HUES48 (cell line): ENCODE measurements at regions not wholly inside any gene's neighbourhood (a gene's known extent, or its start where the extent isn't known, plus 50 kb on each side); places are given as distances from the start of the nearest gene placed in this dataset.

Experiments
- H3K27ac ChIP-seq: one replicate; pipeline ENCODE4 v1.7.0; 2013; ENCODE audit warnings: low read depth, low read length, inconsistent platforms
- H3K27me3 ChIP-seq: 2 replicates; pipeline ENCODE4 v1.6.1; 2013; ENCODE audit warnings: mild to moderate bottlenecking, low read length; ENCODE audit not compliant: control insufficient read depth, insufficient read depth
- H3K36me3 ChIP-seq: 2 replicates; pipeline ENCODE4 v1.6.1; 2013; ENCODE audit warnings: low read length; ENCODE audit not compliant: control insufficient read depth, insufficient read depth
- H3K4me1 ChIP-seq: 2 replicates; pipeline ENCODE4 v1.6.1; 2013; ENCODE audit warnings: mild to moderate bottlenecking, low read length; ENCODE audit not compliant: control insufficient read depth, insufficient read depth
- H3K4me3 ChIP-seq: 2 replicates; pipeline ENCODE4 v1.5.1; 2013; ENCODE audit warnings: mild to moderate bottlenecking, low read depth, low read length
- H3K9ac ChIP-seq: 2 replicates; pipeline ENCODE4 v1.6.1; 2013; ENCODE audit warnings: mild to moderate bottlenecking, low read depth, low read length, moderate library complexity
- H3K9me3 ChIP-seq: 2 replicates; pipeline ENCODE4 v1.6.1; 2013; ENCODE audit warnings: low read length; ENCODE audit not compliant: control insufficient read depth, insufficient read depth

- no peaks in the 10 kb centered on the region for H3K36me3 ChIP-seq
- H3K4me3 ChIP-seq = no peak overlapping the region
- H3K27ac ChIP-seq = no peak overlapping the region
- no peak overlapping the region for H3K9ac ChIP-seq
- no peaks in the 10 kb centered on the region for H3K9me3 ChIP-seq
- no peaks in the 10 kb centered on the region; the same call in 1 of the 2 replicates for H3K4me1 ChIP-seq
- H3K27me3 ChIP-seq = no peaks in the 10 kb centered on the region
Observed at GRCh38 chr6:26149240-26149639, 62.0 kb downstream of the HFE start.

DNA sequence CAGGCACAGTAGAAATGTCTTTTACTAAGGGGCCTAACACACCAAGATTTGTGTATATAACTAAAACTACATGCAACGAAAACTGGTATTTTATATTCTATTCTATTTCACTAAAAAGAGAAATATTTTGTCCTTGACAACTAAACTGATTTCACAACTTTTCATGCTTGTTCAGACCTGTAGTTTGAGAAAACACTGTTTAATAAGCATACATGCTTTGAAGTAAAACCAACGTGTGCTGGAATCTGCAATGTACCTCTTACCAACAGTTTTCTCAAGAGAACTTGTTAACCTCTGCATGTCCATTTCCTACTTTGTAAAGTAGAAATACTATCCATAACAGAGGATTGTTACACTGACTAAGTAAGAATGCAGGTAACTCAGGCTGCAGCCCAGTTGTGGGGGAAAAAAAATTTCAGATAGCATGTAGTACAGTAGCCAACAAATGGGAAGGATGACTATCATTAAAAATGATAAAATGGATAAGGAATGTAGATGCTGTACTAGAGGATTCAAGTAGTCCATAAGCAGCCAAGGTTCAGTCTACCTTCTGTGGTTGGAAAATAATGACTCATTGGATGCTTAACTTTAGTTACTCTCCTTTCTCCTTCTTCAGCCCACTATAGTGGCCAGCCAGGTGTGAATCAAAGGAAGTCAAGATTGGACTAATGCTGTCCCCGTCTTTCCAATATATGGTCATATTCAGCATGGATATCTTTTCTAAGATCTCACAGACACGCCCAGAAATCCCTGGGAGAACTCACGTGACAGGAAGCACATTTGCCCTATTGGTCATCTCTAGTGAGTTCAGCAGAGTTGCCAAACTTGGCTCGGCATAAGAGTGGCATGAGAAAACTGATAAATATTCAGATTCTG lies 65.2 kb downstream of the HFE start:
- H3K9me3 ChIP-seq = no peaks in the 10 kb centered on the region

GRCh38 chr6:26155061-26155930 lies 68.1 kb downstream of the HFE start:
- H3K27me3 ChIP-seq = no peaks in the 10 kb centered on the region
- peaks cover 12% of the 10 kb centered on the region for H3K4me1 ChIP-seq
- H3K36me3 ChIP-seq = no peaks in the 10 kb centered on the region
- peak overlapping the region; percentile 84 for H3K4me3 ChIP-seq
- no peaks in the 10 kb centered on the region for H3K9me3 ChIP-seq
- peak overlapping the region; percentile 98 for H3K27ac ChIP-seq
- peak overlapping the region; percentile 100 for H3K9ac ChIP-seq

More for the DNA sequence above, 65.2 kb downstream of the HFE start:
- no peaks in the 10 kb centered on the region for H3K36me3 ChIP-seq
- H3K4me3 ChIP-seq = no peak overlapping the region
- H3K27me3 ChIP-seq = no peaks in the 10 kb centered on the region
- H3K27ac ChIP-seq = no peak overlapping the region
- no peak overlapping the region for H3K9ac ChIP-seq
- H3K4me1 ChIP-seq = peaks cover 7% of the 10 kb centered on the region

DNA sequence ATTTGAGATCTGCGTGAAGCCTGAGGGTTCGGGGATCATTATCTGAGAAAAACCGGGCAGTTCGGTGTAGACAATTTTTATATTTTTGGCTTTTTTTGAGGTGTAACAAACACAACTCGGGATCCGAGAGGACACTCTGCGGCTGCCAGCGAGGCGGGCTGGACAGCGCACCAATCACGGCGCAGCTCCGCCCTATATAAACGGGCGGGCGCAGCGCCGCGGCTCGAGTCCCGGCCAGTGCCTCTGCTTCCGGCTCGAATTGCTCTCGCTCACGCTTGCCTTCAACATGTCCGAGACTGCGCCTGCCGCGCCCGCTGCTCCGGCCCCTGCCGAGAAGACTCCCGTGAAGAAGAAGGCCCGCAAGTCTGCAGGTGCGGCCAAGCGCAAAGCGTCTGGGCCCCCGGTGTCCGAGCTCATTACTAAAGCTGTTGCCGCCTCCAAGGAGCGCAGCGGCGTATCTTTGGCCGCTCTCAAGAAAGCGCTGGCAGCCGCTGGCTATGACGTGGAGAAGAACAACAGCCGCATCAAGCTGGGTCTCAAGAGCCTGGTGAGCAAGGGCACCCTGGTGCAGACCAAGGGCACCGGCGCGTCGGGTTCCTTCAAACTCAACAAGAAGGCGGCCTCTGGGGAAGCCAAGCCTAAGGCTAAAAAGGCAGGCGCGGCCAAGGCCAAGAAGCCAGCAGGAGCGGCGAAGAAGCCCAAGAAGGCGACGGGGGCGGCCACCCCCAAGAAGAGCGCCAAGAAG lies 69.0 kb downstream of the HFE start:
- Histone ChIP-seq H3K9ac (peak overlapping the region; percentile 100), H3K9me3 (no peaks in the 10 kb centered on the region), H3K27me3 (no peaks in the 10 kb centered on the region), H3K27ac (peak overlapping the region; percentile 98), H3K4me1 (peaks cover 12% of the 10 kb centered on the region), H3K36me3 (no peaks in the 10 kb centered on the region), H3K4me3 (peak overlapping the region; percentile 84)

DNA sequence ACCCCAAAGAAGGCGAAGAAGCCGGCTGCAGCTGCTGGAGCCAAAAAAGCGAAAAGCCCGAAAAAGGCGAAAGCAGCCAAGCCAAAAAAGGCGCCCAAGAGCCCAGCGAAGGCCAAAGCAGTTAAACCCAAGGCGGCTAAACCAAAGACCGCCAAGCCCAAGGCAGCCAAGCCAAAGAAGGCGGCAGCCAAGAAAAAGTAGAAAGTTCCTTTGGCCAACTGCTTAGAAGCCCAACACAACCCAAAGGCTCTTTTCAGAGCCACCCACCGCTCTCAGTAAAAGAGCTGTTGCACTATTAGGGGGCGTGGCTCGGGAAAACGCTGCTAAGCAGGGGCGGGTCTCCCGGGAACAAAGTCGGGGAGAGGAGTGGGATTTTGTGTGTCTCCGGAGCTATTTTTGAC lies 69.6 kb downstream of the HFE start:
- H3K27me3 ChIP-seq = no peaks in the 10 kb centered on the region

DNA sequence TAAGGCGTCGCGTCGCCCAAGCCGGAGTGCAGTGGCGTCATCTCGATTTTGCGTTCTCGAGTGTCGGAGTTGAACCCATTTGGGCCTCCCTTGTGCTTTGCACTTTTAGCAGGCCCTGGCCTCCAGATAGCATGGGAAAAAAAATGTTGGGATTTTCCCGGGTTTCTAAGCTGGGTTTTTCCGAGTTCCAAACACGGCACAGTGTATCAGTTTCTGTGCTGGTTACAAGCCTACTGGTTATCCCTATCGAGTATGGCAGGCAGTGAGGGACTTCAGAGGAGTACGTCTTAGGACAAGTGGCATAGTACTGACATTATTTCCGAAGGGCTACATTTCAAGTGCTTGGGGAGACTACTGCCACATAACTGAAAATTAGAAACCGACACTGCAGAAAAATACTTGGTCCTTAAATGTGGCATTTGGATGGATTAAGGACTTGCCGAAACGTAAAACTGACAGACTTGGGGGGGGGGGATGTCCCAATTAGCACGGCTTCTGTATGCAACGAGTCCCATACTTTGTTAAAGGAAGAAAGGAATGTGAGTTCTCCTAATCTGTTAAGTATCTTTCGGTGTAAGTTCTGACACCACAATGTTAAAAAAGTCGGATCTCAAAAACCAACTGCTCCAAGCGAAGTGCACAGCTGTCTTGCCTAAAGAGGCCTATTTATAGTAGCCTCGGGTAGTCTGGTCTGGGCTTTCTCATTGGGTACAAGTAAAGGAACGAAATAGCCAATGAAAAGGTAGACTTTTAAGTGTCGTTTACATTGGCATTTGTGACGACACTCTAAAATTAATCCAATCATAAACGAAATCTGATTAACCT lies 70.2 kb downstream of the HFE start:
- H3K4me1 ChIP-seq = peaks cover 12% of the 10 kb centered on the region
- no peaks in the 10 kb centered on the region for H3K36me3 ChIP-seq

More for the DNA sequence above, 69.6 kb downstream of the HFE start:
- Histone ChIP-seq H3K9me3 (no peaks in the 10 kb centered on the region), H3K9ac (peak overlapping the region; percentile 100), H3K4me3 (peak overlapping the region; percentile 84), H3K27ac (peak overlapping the region; percentile 98), H3K4me1 (peaks cover 12% of the 10 kb centered on the region), H3K36me3 (no peaks in the 10 kb centered on the region)

DNA sequence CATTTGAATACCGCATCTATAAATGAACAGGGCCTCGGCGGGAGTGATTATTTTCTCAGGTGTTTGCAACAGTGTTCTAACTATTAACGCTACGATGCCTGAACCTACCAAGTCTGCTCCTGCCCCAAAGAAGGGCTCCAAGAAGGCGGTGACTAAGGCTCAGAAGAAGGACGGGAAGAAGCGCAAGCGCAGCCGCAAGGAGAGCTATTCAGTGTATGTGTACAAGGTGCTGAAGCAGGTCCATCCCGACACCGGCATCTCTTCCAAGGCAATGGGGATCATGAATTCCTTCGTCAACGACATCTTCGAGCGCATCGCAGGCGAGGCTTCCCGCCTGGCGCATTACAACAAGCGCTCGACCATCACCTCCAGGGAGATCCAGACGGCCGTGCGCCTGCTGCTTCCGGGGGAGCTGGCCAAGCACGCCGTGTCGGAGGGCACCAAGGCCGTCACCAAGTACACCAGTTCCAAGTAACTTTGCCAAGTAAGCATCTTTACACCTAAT lies 70.9 kb downstream of the HFE start:
- H3K27me3 ChIP-seq = no peaks in the 10 kb centered on the region
- no peaks in the 10 kb centered on the region for H3K36me3 ChIP-seq
- peak overlapping the region; percentile 97 for H3K9ac ChIP-seq
- no peaks in the 10 kb centered on the region for H3K9me3 ChIP-seq
- peak overlapping the region; percentile 98 for H3K27ac ChIP-seq
- H3K4me3 ChIP-seq = peak overlapping the region; percentile 84
- H3K4me1 ChIP-seq = peaks cover 12% of the 10 kb centered on the region

More for the DNA sequence above, 70.2 kb downstream of the HFE start:
- Histone ChIP-seq H3K9me3 (no peaks in the 10 kb centered on the region), H3K27me3 (no peaks in the 10 kb centered on the region), H3K4me3 (peak overlapping the region; percentile 84), H3K27ac (peak overlapping the region; percentile 98), H3K9ac (peak overlapping the region; percentile 100)

DNA sequence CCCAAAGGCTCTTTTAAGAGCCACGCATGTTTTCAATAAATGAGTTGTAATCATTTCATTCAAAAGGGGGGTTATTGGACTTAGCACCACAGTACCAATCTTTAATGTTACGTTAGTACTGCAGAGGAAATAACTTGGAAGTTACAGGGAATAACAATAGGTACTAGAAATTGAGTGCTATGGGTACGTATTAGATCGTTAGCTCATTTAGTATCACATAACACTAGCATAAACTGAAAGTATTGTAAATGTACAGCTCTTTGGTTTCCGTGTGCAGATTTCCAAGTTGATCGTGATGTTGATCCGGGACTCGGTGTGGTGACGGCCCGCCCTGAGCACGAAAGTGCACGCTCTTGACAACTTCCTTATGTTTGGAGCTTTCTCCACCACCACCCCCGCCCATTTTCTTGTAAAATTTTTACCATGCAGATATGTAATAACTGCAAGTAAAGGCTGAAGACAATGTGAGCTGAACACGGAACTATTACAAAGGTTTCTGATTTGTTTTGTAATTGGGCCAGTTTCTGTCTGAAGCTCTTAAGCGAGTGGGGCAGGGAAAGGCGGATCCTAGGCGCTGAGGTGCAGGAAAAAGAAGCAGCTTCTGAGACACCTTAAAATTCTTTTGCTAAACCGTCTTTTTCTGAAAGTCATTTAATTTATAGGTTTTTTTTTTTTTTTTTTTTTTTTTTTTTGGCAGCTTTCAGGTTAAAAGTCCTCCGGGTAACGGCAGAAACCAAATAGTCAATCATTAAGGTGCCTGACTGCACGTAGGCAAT lies 71.5 kb downstream of the HFE start:
- Histone ChIP-seq H3K27ac (peak overlapping the region; percentile 98), H3K9ac (peak overlapping the region; percentile 97), H3K27me3 (no peaks in the 10 kb centered on the region), H3K4me1 (peaks cover 12% of the 10 kb centered on the region), H3K36me3 (no peaks in the 10 kb centered on the region), H3K9me3 (no peaks in the 10 kb centered on the region), H3K4me3 (peak overlapping the region; percentile 84)

DNA sequence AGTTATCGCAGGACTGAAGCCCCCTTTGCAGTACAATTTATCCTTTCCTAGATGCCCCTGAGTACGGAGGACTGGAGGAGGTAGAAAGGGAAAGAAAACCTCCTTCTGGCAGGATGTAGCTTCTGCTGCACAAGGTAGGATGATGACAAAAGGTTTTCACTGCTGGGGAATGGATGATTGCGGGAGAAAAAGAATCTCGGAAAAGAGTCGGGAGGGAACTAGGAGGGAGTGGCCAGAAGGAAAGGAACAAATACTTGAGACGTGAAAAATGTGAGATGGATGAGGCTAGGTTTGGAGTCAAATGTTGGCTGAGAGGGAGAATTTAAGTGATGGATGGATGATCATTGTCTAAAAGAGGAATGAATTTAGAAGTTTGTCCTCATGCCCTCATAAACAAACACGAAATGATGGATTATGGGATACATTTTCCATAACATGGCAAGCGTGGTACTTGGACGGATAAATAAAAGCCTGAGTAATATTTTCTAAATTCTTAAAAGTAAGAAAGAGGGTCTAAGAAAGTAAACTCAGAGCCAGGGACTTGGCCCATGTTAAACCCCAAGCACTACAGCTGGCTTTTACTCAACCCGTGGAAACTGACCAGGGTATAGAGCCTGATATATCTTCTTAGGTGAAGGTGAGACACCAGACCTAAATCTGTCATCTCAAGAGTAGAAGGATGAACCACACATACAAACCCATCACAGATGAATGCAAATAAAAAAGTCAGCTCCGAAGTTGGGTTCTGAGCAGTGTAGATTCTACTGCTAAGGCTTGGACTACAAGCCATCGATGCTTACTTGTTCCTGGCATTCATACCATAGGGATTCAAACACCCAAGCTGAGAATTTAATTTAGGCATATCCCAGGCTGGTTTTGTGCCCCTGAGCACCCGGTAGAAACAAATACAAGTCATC lies 72.4 kb downstream of the HFE start:
- Histone ChIP-seq H3K4me3 (peak overlapping the region; percentile 84), H3K36me3 (0 out of 2 replicates have a peak, but pooled peaks cover 2% of the 10 kb centered on the region), H3K4me1 (peaks cover 12% of the 10 kb centered on the region), H3K9me3 (no peaks in the 10 kb centered on the region), H3K27ac (peak overlapping the region; percentile 98), H3K27me3 (no peaks in the 10 kb centered on the region), H3K9ac (peak overlapping the region; percentile 97)
